Transverse colon (tissue), 4 donors: ENCODE measurements at regions not wholly inside any gene's neighbourhood (a gene's known extent, or its start where the extent isn't known, plus 50 kb on each side); places are given as distances from the start of the nearest gene placed in this dataset.
"Not testable (repeated sequence)": the region's sequence is repeated elsewhere in the genome, so short reads cannot be mapped to it uniquely, and the experiment has no call there.

Source experiments
- DNase-seq: peaks from one replicate; pipeline ENCODE4 v3.0.0-alpha.2; 2019
- H3K27ac ChIP-seq, 4 donors: fragments of 200-600 bp; sonication (generic); 2 replicates each; pipeline ENCODE4 v1.5.1; 2016 to 2018; ENCODE audit warnings: inconsistent platforms in 4 of 4
- H3K27me3 ChIP-seq: fragments of 200-600 bp; sonication (generic); 2 replicates; pipeline ENCODE4 v1.5.1; 2017; ENCODE audit warnings: inconsistent platforms
- H3K36me3 ChIP-seq, 4 donors: fragments of 200-600 bp; sonication (generic); 2 replicates each; pipeline ENCODE4 v1.5.1; 2017 to 2019; ENCODE audit warnings: inconsistent platforms in 4 of 4
- H3K4me1 ChIP-seq, 4 donors: fragments of 200-600 bp; sonication (generic); 2 replicates each; pipeline ENCODE4 v1.5.1; 2017 to 2020; ENCODE audit warnings: inconsistent platforms in 4 of 4
- H3K4me3 ChIP-seq, 4 donors: fragments of 200-600 bp; sonication (generic); 1 replicate in 1 of 4; 2 replicates in 3 of 4; pipeline versions ENCODE4 v1.5.1 to v1.6.1; 2017 to 2019; ENCODE audit warnings: inconsistent platforms in 4 of 4
- H3K9me3 ChIP-seq, 2 donors: fragments of 200-600 bp; sonication (generic); 2 replicates each; pipeline ENCODE4 v1.5.1; 2017 to 2019; ENCODE audit warnings: inconsistent platforms in 2 of 2
- CTCF ChIP-seq, 5 experiments: fragments of 200-600 bp in 3 of 5; fragments of 450-650 bp in 2 of 5; sonication (generic) in 3 of 5; IDR thresholded peaks; 1 replicate in 2 of 5; 2 replicates in 3 of 5; pipeline ENCODE4 v1.5.1; 2016 to 2017; ENCODE audit warnings: antibody characterized with exemption in 5 of 5, inconsistent platforms in 3 of 5, mild to moderate bottlenecking in 2 of 5, moderate library complexity in 1 of 5
- EP300 ChIP-seq: sonication (generic); formaldehyde crosslinking; IDR thresholded peaks from one replicate; pipeline ENCODE4 v1.6.1; 2017; ENCODE audit warnings: antibody characterized with exemption, low read depth
- POLR2A ChIP-seq: fragments of 450-650 bp; IDR thresholded peaks from one replicate; pipeline ENCODE4 v1.6.1; 2016; ENCODE audit warnings: antibody characterized with exemption, mild to moderate bottlenecking, moderate library complexity
- POLR2AphosphoS5 ChIP-seq, 3 donors: sonication (generic); formaldehyde crosslinking; IDR thresholded peaks; one replicate each; pipeline ENCODE4 v1.6.1; 2016; ENCODE audit warnings: antibody characterized with exemption in 3 of 3
- WGBS, 2 donors: methylation state at CpG; one replicate each; pipeline ENCODE4 v1.1.5; 2018; ENCODE audit warnings: low coverage in 1 of 2; 5-methylcytosine and 5-hydroxymethylcytosine counted together
- in situ Hi-C, 4 donors: fragments of 200-750 bp; cut with MboI; loops; one replicate each; pipeline versions ENCODE4 v1.15.0 to v1.15.1; 2017; ENCODE audit warnings: low sequenced_read_pairs in 3 of 4, low pct_ligation_motif_present in 1 of 4, low pct_unique_long_range_greater_than_20kb in 1 of 4
- intact Hi-C: fragments of 100-400 bp; cut with DNase I; formaldehyde crosslinking; loops from one replicate; pipeline ENCODE4 v1.15.1; 2023; ENCODE audit warnings: low total_unique reads

- in situ Hi-C loops (no loop called here), intact Hi-C loops (no loop called here)
- WGBS, 2 donors, result 73 to 100% methylated on average over 1 to 3 of the region's 3 CpGs
- Histone ChIP-seq H3K4me3 (no peak overlapping the region), H3K9me3 (no peaks in the 10 kb centered on the region), H3K36me3 (no peaks in the 10 kb centered on the region), H3K4me1 (no peaks in the 10 kb centered on the region), H3K27me3 (no peaks in the 10 kb centered on the region), H3K27ac (no peak overlapping the region)
- TF ChIP-seq POLR2A (no peak), CTCF (IDR thresholded peaks at IDR 0.05) (no peak), POLR2AphosphoS5 (IDR thresholded peaks at IDR 0.05) (no peak), EP300 (no peak)
- no peak for DNase-seq
Measured at GRCh38 chr15:46956456-46956855, 760.8 kb upstream of the SEMA6D start.

- Histone ChIP-seq H3K27me3 (no peaks in the 10 kb centered on the region), H3K27ac (no peak overlapping the region), H3K9me3 (no peaks in the 10 kb centered on the region), H3K4me1 (no peaks in the 10 kb centered on the region), H3K4me3 (no peak overlapping the region), H3K36me3 (no peaks in the 10 kb centered on the region)
- DNase-seq, result no peak
- 88 to 100% methylated on average over 1 of the region's 1 CpG for WGBS, 2 donors
- TF ChIP-seq POLR2A (no peak), CTCF (IDR thresholded peaks at IDR 0.05) (no peak), POLR2AphosphoS5 (IDR thresholded peaks at IDR 0.05) (no peak), EP300 (no peak)
- in situ Hi-C loops, result no loop called here
- intact Hi-C loops, result no loop called here
Measured at GRCh38 chr15:46956881-46957280, 760.4 kb upstream of the SEMA6D start.

- intact Hi-C loops, result no loop called here
- Histone ChIP-seq H3K27ac (no peak overlapping the region), H3K27me3 (no peaks in the 10 kb centered on the region), H3K36me3 (no peaks in the 10 kb centered on the region), H3K4me3 (no peak overlapping the region), H3K9me3 (no peaks in the 10 kb centered on the region), H3K4me1 (no peaks in the 10 kb centered on the region)
- in situ Hi-C loops, result no loop called here
- TF ChIP-seq EP300, result no peak
- no peak for TF ChIP-seq CTCF (IDR thresholded peaks at IDR 0.05)
- no peak for TF ChIP-seq POLR2A
- TF ChIP-seq POLR2AphosphoS5 (IDR thresholded peaks at IDR 0.05), result no peak
- no peak for DNase-seq
- 84 to 91% methylated on average over 3 of the region's 3 CpGs for WGBS, 2 donors
Measured at GRCh38 chr15:46960581-46960980, 756.7 kb upstream of the SEMA6D start.

GRCh38 chr15:46961795-46962194 lies 755.5 kb upstream of the SEMA6D start:
- H3K27me3 ChIP-seq, result no peaks in the 10 kb centered on the region
- DNase-seq, result no peak
- no peak overlapping the region for H3K4me3 ChIP-seq
- in situ Hi-C loops, result no loop called here
- no peaks in the 10 kb centered on the region for H3K36me3 ChIP-seq
- H3K27ac ChIP-seq, result no peak overlapping the region
- intact Hi-C loops, result no loop called here
- H3K9me3 ChIP-seq, result no peaks in the 10 kb centered on the region
- no peaks in the 10 kb centered on the region for H3K4me1 ChIP-seq
- TF ChIP-seq CTCF (IDR thresholded peaks at IDR 0.05), result no peak
- peak; percentile 50 to 93 (median 76) for TF ChIP-seq POLR2AphosphoS5 (IDR thresholded peaks at IDR 0.05)
- TF ChIP-seq POLR2A, result no peak
- peak; percentile 31 for TF ChIP-seq EP300

GRCh38 chr15:46988055-46988454 lies 729.2 kb upstream of the SEMA6D start:
- H3K4me3 ChIP-seq, intact Hi-C loops, H3K9me3 ChIP-seq, DNase-seq, H3K27ac ChIP-seq, H3K4me1 ChIP-seq, H3K27me3 ChIP-seq, H3K36me3 ChIP-seq, in situ Hi-C loops: not testable (repeated sequence)
- 80 to 91% methylated on average over 2 of the region's 2 CpGs for WGBS, 2 donors
